ENCODE measurements at regions not wholly inside any gene's neighbourhood (a gene's known extent, or its start where the extent isn't known, plus 50 kb on each side); places are given as distances from the start of the nearest gene placed in this dataset.

GRCh38 chr1:63268876-63269275 is 53.5 kb upstream of the FOXD3 start:
- TF ChIP-seq RBM15 (IDR thresholded peaks at IDR 0.05; ENCODE audit: insufficient read depth, low read length) (no peak), MXI1 (IDR thresholded peaks at IDR 0.05; ENCODE audit: low read depth, low read length) (no peak), RBFOX2 (IDR thresholded peaks at IDR 0.05; ENCODE audit: low read depth, low read length) (no peak), CTCF (IDR thresholded peaks at IDR 0.05 in 2 of 3, conservative IDR thresholded peaks at IDR 0.05 in 1 of 3; ENCODE audit: insufficient read depth in 2 of 3, low read depth in 1 of 3, low read length in 3 of 3) (no peak), POLR2A (conservative IDR thresholded peaks at IDR 0.05) (no peak)

All from K562 (cell line).